ENCODE measurements at regions not wholly inside any gene's neighbourhood (a gene's known extent, or its start where the extent isn't known, plus 50 kb on each side); places are given as distances from the start of the nearest gene placed in this dataset.

DNA sequence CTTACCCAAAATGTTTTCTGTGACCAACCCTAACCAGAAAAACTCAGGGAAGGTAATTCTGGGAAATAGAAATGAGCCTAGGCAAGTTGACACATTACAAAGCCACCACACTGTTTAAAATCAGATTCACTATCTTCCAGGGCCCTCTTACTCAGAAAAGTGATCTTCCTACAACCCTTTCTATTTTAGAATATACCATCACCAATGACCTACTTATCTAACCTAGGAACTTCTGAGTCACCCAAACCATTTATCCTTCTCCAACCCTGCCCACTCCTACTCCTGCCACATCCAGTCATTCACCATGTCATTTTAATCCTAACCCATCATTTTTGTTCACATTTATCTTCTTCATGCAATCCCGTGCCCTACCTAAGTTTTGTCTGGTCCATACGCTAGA lies 89.9 kb downstream of the FTHL17 start:
- no peak overlapping the region for H3K27ac ChIP-seq
- H3K9me3 ChIP-seq: no peaks in the 10 kb centered on the region
- H3K36me3 ChIP-seq: no peaks in the 10 kb centered on the region
- H3K4me3 ChIP-seq: no peak overlapping the region
- intact Hi-C loops (cut with DNase I; ENCODE audit: low total_unique reads): no loop called here
- no peak for DNase-seq (ENCODE audit: low spot score in 2 of 2)
- no peak for TF ChIP-seq POLR2A (IDR thresholded peaks at IDR 0.05)
- TF ChIP-seq, protein P1, sequence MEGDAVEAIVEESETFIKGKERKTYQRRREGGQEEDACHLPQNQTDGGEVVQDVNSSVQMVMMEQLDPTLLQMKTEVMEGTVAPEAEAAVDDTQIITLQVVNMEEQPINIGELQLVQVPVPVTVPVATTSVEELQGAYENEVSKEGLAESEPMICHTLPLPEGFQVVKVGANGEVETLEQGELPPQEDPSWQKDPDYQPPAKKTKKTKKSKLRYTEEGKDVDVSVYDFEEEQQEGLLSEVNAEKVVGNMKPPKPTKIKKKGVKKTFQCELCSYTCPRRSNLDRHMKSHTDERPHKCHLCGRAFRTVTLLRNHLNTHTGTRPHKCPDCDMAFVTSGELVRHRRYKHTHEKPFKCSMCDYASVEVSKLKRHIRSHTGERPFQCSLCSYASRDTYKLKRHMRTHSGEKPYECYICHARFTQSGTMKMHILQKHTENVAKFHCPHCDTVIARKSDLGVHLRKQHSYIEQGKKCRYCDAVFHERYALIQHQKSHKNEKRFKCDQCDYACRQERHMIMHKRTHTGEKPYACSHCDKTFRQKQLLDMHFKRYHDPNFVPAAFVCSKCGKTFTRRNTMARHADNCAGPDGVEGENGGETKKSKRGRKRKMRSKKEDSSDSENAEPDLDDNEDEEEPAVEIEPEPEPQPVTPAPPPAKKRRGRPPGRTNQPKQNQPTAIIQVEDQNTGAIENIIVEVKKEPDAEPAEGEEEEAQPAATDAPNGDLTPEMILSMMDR (IDR thresholded peaks at IDR 0.05): no peak
- no peak for TF ChIP-seq POLR2AphosphoS5 (IDR thresholded peaks at IDR 0.05)
- peaks cover 0 to 31% of the 10 kb centered on the region in 2 donors for H3K27me3 ChIP-seq
- no peaks in the 10 kb centered on the region for H3K4me1 ChIP-seq

DNA sequence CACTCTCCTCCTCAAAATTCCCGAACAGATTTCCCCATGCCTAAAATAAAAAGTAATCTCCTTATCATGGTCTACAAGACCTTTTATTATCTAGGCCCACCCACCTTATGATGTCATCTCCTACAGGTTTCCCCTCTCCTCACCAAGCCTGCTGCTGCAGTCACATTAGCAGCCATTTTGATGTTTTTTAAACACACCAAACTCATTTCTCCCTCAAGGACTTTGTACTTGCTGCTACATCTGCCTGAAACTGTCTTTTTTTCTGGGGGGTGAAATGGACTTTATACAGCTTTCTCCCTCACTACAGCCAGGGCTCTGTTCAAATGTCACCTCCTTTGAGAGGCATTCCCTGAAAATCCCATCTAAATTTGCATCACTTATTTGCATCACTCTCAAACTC lies 90.2 kb upstream of the TAB3 start:
- H3K9me3 ChIP-seq: no peaks in the 10 kb centered on the region
- H3K27me3 ChIP-seq: peaks cover 0 to 23% of the 10 kb centered on the region in 2 donors
- no peaks in the 10 kb centered on the region for H3K4me1 ChIP-seq
- intact Hi-C loops (cut with DNase I; ENCODE audit: low total_unique reads): no loop called here
- TF ChIP-seq, protein P1 (IDR thresholded peaks at IDR 0.05): no peak
- no peak for TF ChIP-seq POLR2AphosphoS5 (IDR thresholded peaks at IDR 0.05)
- TF ChIP-seq POLR2A (IDR thresholded peaks at IDR 0.05): no peak
- no peak overlapping the region for H3K27ac ChIP-seq
- H3K4me3 ChIP-seq: no peak overlapping the region
- H3K36me3 ChIP-seq: no peaks in the 10 kb centered on the region
- no peak for DNase-seq (ENCODE audit: low spot score in 2 of 2)

DNA sequence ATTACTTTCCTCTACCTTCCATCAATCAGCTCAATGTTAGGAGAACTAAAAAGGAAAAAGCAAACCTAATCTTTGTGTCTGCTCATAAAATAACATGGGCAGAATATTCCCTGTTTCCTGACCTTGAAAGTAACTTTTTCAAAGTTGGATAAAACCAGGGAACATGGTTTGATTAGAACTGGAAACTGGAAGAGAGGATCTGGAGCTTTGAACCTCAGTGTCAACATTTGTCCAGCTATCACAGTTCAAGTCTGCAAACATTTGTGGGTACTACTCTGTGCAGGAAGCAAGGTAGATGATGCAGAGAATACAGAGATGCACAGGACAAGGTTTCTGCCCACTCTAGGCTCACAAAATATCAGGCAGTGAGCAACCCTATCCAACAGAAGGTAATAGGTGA lies 86.4 kb upstream of the TAB3 start:
- H3K4me1 ChIP-seq: no peaks in the 10 kb centered on the region
- no peaks in the 10 kb centered on the region for H3K36me3 ChIP-seq
- H3K27ac ChIP-seq: no peak overlapping the region
- H3K9me3 ChIP-seq: no peaks in the 10 kb centered on the region
- H3K27me3 ChIP-seq: peaks cover 0 to 20% of the 10 kb centered on the region in 2 donors
- TF ChIP-seq POLR2AphosphoS5 (IDR thresholded peaks at IDR 0.05): no peak
- TF ChIP-seq, protein P1 (IDR thresholded peaks at IDR 0.05): no peak
- no peak for TF ChIP-seq POLR2A (IDR thresholded peaks at IDR 0.05)
- no peak for DNase-seq (ENCODE audit: low spot score in 2 of 2)
- no peak overlapping the region for H3K4me3 ChIP-seq
- intact Hi-C loops (cut with DNase I; ENCODE audit: low total_unique reads): no loop called here

DNA sequence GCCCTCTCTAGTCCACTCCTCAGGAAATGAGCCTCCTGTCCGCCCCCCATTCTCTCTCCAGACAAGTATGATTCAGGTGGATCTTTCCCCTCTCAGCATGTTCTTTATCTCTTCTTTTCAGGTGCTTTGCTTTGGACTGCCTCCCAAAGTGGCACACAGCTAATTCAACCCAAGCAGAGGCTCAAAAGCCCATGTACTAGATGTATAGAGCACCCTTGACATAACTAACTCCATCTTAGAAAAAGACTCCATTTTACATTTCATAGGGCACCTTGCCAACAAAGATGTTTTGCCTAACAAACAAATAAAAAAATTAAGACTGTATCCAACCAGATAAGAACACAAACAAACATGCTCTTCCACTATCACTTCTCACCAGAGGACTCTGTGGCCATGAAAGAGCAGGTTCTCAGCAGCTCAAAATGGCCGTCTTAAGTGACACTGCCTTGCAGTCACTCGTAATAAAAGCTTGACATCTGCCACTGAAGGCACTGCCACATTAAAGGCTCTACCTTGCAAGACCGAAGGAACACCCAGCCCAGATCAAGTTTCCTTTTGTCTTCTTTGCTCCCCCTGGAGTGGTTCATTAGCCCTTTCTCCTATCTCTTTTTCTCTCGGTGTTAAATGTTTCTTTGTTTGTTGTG lies 84.9 kb upstream of the TAB3 start:
- no peak overlapping the region for H3K4me3 ChIP-seq
- peaks cover 0 to 17% of the 10 kb centered on the region in 2 donors for H3K27me3 ChIP-seq
- H3K9me3 ChIP-seq: no peaks in the 10 kb centered on the region
- DNase-seq (ENCODE audit: low spot score in 2 of 2): no peak
- no peaks in the 10 kb centered on the region for H3K4me1 ChIP-seq
- TF ChIP-seq, protein P1 (IDR thresholded peaks at IDR 0.05): no peak
- TF ChIP-seq POLR2A (IDR thresholded peaks at IDR 0.05) (no peak), POLR2AphosphoS5 (IDR thresholded peaks at IDR 0.05) (no peak)
- intact Hi-C loops (cut with DNase I; ENCODE audit: low total_unique reads): no loop called here
- no peak overlapping the region for H3K27ac ChIP-seq
- no peaks in the 10 kb centered on the region for H3K36me3 ChIP-seq

DNA sequence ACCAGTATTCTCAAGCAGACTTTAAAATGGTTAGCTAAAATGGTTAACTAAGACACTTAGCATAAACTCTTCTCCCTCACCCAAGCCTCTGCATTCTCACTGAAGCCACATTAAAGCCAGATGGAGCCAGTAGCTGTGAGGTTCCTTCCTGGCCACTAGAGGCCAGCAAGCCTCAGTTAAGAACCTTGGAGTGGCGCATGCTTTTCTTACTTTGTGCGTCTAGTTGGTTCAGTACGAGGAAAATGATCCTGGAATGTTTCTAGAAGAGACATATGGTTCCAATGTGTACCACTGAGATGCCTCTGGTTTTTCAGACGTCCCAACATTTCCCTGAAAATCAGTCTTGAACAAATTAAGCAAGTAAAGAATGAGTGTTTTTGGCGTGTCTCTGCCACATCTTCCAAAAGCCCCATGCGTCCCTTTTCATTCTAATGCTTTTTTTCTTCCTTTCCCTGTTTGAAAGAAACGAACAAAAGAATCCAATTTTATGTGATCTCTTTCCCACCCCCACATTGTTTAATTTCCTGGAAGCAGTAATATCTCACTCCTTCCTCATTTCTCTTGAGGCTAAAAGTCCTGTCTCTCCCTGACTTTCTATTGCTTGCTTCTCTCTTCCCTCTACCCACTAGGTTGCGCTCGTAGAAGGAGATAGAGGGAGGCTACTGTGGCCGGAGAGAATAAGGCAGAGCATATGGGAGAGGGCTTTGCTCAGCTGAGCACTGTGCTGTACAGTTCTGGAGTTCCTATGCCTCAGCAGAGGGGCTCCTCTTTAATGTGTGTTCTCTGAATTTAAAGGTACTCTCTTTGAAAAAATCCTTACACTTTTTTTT lies 82.9 kb upstream of the TAB3 start:
- peak overlapping the region; percentile 17 to 45 (median 25) for H3K4me3 ChIP-seq
- intact Hi-C loops (cut with DNase I; ENCODE audit: low total_unique reads): no loop called here
- TF ChIP-seq POLR2AphosphoS5 (IDR thresholded peaks at IDR 0.05): no peak
- TF ChIP-seq POLR2A (IDR thresholded peaks at IDR 0.05): no peak
- TF ChIP-seq, protein P1 (IDR thresholded peaks at IDR 0.05): peak in 2 of 3 donors; percentile 33 to 41
- no peaks in the 10 kb centered on the region for H3K4me1 ChIP-seq
- H3K27me3 ChIP-seq: peaks cover 0 to 18% of the 10 kb centered on the region in 2 donors
- no peak overlapping the region for H3K27ac ChIP-seq
- H3K36me3 ChIP-seq: no peaks in the 10 kb centered on the region
- DNase-seq (ENCODE audit: low spot score in 2 of 2): no peak
- H3K9me3 ChIP-seq: no peaks in the 10 kb centered on the region
